Pons (tissue), 1 donor: ENCODE measurements at regions not wholly inside any gene's neighbourhood (a gene's known extent, or its start where the extent isn't known, plus 50 kb on each side); places are given as distances from the start of the nearest gene placed in this dataset.
"Not testable (repeated sequence)": the region's sequence is repeated elsewhere in the genome, so short reads cannot be mapped to it uniquely, and the experiment has no call there.

Source experiments
- DNase-seq: peaks from one replicate; pipeline ENCODE4 v3.0.0-alpha.2; 2016; ENCODE audit warnings: low spot score

DNA sequence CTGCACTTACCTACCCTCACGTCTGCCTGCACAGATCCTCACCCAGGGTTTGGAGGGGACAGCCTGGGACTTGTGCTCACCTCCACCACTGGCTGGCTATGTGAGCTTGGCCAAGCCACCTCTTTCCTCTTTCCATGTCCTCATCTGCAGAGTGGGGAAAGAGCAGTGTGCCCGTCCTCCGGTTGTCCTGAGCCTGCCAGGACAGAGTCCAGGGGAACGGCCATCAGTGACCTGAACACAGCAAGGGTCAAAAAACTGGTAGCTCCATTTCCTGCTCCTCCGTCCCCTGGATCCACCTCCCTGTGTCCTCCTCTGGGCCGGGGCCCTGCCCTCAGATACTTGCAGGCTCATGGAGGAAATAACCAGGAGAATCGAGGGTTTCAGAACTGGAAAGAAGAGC is 187.7 kb downstream of the OLFM1 start:
- no peak for DNase-seq

DNA sequence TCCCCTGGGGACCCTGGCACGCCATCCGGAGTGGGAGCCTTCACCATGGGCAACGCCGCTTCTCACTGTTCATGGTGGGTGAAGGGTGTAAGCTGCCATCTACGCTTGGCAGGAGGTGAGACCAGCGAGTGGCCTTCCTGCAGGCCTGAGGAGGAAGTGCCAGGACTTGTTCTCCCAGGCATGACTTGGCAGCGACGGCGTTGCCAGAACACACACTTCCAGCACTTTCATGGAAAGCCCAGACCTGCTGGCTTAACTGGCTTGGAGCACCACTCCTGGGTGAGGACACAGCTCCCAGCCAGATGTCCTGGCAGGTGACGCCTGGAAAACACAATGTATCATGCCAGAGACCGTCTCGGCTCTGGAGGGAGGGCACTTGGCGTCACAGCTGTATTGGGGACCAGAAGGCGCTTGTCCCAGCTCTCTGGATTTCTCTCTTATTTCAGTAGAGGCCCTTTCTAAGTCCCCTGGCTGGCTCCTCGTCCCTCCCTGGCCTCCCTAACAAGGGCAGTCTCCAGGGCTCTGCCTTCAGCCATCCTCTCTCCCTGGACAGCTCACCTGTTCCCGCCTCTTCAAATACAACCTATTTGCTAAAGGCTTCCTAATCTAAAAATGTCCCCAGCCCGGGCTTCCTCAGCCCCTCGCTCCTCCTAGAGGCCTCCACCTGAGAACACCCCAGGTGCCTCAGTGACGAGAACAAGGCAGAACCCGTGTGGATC is 188.3 kb downstream of the OLFM1 start:
- DNase-seq, result peak; percentile 30

DNA sequence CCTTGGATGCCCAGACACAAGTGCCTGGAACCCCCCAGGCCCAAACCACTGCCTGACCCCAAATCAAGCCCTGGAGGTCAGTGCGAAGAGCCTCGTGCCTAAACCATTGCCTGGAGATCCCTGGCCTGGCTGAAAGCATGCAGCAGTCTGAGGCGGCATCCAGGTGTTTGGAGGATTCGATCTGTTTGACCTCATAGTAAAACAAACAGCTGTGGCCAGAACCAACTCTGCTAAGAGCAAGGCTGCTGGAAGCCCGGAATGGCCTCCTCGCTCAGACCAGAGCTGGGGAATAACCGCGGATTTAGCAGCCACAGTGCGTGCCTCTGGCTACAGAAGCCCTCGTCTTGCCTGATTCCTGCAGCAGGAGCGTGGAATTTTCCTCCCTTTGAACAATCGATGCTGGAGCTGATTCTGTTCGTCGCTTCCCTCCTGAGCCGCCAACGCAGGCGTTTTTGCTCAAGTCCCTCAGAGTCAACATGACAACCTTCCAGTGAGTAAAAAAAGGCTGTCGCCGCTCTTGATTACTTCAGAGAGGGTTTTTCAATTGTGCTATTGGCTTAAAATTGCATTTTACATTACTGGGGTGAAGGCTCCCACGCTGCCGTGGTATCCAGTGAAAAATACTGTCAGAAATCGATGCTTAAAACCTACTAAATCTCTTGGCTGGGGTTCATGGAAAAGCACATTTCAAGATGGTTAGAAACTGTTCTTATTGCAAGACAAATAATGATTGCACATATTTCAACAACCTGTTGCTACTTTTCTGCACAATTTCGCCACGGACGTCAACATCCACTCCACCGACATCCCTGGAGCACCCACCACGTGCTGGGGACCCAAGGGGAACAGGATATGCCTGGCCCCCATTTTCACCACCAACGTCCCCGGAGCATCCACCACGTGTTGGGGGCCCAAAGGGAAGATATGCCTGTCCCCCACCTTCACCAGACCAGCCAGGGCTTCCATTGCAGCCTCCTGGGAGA is 190.0 kb downstream of the OLFM1 start:
- no peak for DNase-seq

DNA sequence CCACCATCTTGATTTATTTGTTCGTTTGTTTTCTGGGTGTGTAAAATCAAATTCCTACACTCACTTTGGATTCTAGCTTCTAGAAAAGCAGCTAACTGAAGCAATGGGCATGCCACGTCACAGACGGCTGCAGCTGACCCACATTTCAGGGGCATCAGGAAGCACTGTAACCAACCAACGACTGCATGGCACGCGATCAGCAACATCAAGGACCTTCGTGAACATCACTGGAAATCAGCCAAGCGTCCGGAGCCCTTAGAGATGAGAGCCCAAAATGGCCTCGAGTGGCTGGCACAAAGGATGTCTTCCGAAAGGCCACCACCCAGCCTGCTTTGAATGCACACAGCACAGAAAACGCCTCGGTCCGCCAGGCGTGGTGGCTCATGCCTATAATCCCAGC is 191.1 kb downstream of the OLFM1 start:
- no peak for DNase-seq

DNA sequence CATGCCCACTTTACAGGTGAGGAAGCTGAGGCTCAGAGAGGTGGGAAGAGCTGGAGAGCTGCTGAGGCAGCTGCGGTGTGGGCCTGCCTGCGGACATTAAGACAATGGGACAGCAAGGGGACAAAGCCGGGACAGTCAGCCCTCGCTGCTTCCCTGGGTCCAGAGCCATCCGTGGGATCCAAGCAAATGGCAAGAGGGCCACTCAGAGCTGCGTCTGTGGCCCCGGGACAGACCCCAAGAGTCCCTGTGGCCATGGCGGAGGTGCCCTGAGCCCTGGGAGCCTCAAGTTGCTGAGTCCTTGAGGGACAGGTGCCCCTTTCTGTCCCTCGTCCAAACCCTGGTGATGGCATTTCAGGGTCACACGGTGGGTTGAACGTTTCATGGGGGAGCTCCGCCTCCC is 191.9 kb downstream of the OLFM1 start:
- DNase-seq, result no peak

DNA sequence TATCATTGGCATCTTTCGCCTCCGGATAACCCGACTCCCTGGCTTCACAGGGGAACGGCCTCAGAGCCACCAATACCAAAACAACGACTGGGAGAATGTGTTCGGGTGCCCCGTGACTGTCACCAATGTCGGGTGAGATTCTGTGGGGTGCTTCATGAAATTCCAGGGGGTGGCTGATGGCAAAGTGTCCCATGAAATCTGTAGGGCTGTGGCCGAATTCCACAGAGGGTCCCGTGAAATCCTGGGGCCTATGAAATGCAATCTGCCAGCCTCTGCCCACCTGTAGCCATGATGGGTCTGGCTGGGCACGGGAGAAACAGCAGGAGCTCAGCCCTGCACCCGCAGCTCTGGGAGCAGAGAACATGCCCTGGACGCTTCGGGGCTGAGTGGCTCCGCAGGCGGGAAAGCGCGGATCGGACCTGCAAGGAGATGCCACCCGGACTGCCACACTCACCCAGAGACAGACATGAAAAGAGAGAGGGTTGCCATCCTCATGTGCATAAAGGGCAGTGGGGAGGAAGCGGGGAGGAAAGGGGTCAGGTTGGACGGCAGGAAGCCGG is 192.4 kb downstream of the OLFM1 start:
- DNase-seq, result no peak

DNA sequence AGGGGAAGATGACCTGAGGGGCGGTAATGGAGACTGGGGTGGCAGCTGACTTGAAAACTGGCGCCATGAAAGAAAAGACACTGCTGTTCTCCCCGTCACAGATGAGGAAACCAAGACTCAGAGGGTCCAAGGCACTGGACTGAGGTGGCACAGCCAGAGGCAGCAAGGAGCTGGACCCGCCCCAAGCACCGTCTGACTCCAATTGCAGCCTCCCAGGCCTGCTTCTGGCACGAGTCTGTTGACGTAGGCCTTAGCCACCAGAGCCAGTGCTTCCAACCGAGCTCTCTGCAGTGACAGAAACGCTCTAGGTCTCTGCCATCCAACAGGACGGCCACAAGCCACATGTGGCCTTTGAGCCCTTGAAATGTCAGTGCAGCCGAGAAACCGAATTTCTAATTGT is 193.2 kb downstream of the OLFM1 start:
- DNase-seq, result no peak

DNA sequence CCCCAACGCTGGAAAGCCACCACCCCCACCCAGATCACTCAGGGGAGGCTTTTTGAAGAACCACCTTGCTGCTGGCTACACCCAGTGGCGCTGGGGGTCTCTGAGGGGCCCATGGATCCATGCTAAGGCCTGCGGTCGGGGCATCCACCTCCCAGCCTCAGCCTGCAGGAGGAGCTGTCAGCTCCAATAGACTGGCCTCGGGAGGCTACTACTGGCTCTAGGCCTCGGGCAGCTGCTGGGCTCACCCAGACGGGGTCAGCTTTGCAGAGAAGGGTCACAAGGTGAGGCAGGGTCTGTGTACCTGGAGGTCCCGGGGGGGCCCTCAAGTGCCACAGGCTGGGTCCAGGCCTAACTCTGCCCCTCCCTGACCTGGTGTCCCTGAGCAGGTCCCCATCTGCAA is 193.7 kb downstream of the OLFM1 start:
- no peak for DNase-seq

DNA sequence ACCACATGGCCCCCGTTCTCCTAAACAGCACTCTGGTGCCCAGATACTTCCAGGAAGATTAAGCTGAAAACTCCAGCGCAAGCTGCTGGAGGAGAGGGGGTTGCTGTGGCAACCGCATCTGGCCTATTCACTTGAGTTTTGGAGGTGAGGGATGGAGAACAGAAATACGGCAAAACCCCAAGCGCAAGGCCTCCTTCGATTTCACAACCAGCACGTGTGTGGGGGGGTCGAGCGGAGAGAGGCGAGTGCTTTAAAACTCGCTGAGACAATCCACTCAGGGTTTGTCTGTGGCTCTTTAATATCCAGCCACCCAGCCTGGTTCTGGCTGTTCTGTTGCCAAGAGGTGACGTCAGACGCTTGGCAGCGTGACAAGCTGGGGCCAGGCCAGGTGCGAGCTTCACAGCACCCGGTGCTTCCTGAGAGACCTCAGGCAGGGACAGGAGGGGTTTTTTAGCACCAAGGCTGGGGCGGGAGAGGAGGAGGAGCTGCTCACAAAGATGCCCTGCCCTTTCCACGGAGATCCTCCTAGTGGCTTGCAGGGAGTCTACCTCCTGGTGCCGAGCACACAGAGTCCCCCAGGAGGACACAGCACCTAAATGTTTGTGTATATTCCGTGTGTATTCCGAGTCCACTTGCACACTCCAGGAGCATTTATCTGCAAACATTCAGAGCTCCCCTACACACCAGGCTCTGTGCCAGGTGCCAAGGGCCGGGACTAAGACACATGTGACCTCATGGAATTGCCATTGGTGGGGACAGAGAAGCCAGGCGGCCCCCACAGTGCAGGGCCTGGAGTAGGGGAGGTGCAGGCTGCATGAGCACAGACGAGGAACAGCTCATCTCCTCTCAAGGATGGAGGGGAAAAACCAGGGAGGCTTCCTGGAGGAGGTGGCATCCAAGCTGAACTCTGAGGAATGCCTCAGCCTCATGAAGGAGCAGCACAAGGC is 194.6 kb downstream of the OLFM1 start:
- peak; percentile 32 for DNase-seq

DNA sequence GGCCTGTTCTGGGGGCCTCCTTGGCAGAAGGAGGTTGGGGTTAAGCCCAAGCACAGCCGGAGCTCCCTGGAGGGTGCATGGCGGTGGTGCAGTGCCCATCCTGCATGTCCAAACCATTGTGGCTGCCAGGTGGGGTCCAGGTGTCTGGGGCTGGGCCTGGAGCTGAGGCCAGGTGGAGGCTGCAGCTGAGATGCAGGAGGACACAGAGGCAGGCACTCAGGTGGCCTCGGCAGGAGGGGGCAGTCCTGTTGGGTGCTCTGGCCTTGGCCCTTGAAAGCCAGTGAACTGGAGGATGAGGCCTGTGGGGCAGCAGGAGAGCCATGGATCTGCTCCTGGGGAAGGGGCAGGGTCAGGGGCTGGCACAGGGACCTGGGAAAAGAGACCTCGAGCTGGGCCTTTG is 195.3 kb downstream of the OLFM1 start:
- DNase-seq, result no peak

DNA sequence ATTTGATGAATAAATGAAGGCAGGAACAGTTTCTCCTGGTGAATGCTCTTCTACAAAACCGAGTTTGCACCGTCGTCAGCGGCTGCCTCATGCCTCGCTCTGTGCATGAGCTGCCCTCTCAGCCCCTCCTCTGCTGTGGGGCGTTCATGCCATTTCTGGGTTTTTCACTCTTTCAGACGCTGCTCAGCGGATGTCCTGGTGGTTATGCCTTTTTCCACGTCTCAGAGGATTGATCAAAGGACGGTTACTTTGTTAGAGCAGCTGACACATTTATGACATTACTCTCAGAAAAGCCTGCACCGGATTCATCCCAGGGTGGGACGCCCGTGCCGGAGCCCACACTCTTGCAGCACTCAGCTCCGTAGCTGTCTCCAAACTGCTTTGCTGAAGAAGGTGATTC is 195.9 kb upstream of the PPP1R26 start:
- DNase-seq, result no peak

DNA sequence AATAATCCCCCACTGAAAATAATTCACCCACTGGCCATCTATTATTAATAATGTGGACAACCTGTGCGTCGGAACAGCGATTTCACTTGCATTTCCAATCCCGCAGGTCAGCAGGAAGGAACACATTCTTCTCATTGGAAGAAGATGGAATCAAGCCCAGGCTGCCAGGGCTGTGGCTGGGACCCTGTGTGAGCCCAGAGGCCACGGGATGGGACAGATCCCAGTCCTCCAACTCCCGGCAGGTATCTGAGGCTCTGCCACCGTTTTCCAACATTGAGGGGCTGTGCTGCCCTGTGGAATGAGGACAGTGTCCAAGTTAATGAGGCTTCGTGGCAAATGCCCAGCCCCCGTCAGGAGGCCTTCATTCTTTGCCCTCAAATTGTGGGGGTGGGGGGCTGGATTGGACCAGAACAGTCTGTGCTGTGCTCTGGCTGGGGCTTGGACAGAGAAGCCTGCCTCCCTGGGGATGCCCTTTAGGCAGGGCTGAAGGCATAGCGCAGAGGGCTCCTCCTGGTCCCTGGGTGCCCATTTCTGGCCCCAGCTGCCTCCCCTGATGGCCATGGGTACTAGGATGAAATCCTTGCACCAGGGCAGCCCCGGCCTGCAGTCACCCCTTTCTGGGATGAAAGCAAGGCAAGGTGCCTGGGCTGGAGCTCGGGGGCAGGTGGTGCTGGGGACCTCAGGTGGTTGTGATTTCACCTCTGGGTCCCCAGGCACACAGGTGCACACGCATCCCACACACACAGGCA is 195.0 kb upstream of the PPP1R26 start:
- DNase-seq, result no peak

DNA sequence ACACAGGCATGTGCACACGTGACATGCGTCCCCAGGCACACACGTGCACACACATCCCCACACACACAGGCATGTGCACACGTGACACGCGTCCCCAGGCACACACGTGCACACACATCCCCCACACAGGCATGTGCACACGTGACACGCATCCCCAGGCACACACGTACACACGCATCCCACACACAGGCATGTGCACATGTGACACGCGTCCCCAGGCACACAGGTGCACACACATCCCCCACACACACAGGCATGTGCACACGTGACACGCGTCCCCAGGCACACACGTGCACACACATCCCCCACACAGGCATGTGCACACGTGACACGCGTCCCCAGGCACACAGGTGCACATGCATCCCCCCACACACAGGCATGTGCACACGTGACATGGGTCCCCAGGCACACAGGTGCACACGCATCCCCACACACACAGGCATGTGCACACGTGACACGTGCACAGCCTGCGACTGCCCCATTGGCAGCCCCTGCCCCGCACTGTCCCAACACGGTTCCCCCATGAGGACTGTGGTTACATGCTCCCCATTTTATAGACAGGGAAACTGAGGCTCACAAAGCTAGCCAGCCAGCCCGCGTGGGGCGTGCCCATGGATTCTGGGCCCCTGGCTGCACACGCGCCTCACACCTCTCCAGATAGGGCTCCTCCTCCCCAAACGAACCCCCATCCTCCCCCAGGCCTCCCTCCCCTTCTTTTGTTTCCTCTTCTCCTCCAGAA is 193.2 kb upstream of the PPP1R26 start:
- not testable (repeated sequence) for DNase-seq

DNA sequence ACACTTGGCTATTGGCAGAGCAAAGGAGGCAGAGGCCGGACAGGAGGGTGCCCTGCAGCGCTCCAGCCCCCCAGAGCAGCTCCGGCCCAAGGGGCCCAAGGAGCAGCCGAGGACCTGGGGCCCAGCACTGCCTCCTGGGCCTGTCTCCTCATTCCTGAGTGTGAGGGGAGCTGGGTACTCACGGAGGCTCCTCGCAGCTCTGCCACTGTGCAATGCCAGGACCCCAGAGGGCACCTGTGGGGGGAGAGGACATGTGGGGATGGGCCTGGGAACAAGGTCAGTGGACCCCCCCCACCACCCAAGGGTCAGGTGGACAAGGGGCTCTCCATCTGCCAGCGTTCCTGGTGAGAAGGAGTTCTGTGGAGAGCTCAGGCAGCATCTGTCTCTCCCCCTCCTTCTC is 192.6 kb upstream of the PPP1R26 start:
- DNase-seq, result no peak

DNA sequence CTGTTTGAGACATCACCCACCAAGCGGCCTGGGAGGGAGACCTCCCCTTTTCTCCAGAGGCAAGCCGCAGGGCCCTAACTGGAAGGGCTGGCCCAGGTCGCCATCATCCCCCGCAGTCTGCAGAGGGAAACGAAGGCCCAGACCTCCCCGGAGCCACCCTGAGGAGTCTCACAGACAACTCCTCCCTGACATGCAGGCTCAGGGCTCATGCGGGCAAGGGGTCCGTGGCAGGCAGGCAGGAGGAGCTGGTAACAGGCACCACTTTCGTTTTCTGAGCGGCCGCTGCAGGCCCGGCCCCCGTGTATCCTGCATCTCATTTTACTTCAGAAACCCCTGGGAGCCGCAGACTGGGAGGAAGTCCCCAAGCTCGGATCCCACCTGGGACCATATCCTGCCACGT is 192.0 kb upstream of the PPP1R26 start:
- no peak for DNase-seq

DNA sequence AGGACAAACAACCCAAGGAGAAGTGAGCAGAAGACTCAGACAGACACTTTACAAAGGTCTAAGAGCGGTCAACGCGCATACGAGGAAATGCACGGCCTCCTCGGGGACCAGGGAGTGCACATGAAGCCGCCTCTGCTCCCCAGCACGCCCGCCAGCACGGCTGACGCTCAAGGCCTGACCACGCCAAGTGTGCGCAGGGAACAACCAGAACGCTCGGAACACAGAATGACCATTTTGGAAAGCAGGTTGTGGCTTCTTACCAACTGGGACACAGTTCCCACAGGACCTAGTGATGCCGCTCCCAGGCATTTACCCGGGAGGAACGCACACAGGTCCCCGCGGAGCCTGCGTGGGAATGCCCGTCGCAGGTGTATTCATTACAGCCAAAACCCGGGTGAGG is 191.5 kb upstream of the PPP1R26 start:
- DNase-seq, result no peak

DNA sequence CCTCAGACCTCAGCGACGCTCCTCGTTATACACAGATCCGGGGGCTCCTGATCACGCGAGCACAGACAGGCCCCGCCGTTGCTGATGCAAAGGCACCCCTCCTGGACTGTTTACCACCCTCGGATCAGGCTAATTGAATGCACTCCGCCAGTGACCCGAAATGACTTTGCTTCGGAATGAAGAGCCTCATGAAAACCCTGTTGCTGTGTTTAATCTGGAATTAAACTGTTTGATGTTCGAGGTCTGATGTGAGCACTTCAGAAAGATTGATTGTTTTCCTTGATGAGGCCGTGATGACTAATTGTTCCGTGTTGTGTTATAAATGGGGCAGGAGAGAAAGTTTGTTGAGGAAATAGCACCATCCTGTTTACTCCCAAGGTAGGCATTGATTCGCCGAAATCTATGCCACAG is 190.5 kb upstream of the PPP1R26 start:
- no peak for DNase-seq

DNA sequence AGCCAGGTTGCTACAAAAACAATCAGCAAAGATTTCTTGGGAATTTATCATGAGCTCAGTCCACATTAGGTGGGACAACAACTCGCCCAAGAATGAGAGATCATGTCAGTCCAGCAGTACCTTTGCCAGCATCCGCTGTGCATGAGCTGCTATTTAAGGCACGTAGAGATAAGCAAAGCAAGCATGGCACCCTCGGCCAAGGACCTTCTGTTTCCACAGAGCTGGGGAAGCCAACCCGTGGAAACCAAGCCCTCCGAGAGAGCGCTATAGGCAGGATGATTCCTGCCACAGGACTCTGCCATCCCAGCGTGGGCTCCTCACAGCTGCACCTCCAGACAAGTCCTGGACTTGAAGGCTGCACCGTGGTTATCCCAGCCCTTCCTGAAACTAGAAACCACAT is 189.5 kb upstream of the PPP1R26 start:
- no peak for DNase-seq

DNA sequence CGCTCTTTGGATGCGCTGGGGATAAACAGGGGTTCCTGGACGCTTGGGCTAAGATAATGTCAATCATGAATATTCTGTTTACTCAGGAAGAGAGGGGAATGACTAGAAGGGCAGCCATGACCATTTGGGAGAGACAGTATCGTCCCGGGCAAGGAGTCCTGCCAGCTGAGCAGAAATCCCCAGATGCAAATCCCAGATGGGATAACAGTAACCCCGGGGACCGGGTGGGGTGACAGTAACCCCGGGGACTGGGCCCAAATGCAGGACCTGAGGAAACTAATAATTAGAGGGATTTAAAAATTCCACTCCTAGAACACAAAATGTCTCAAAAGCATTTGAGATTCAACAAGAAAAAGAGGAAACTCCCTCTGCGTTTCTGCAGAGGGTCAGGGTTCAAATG is 189.0 kb upstream of the PPP1R26 start:
- no peak for DNase-seq

DNA sequence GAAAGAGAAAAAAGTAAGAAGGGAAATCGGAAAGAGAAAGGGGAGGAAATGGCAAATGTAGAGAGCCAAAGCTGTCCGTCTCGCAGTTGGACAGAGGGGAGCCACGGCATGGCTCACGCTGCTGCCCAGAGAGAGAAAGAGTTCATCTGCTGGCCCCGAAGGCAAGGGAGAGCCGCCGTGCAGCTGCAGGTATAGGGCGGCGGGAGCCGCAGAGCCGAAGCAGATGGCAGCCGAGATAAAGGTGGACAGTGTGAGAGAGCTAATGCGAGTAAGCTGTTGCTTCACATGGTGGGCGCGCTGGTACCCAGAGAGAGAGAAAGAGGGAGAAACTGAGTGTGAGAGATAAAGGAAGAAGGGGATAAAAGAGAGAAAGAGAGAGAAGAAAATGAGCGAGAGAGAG is 188.4 kb upstream of the PPP1R26 start:
- no peak for DNase-seq
